Occipital lobe (tissue), 1 donor: ENCODE measurements at regions not wholly inside any gene's neighbourhood (a gene's known extent, or its start where the extent isn't known, plus 50 kb on each side); places are given as distances from the start of the nearest gene placed in this dataset.
"Not testable (repeated sequence)": the region's sequence is repeated elsewhere in the genome, so short reads cannot be mapped to it uniquely, and the experiment has no call there.

Experiments
- DNase-seq: peaks from one replicate; lab custom pipeline; 2025; lab: John Stamatoyannopoulos, UW

- no peak for DNase-seq
These were observed 124.7 kb upstream of the TMEM164 start for GRCh38 chrX:109878236-109878635.

- DNase-seq: no peak
These were observed 122.9 kb upstream of the TMEM164 start for GRCh38 chrX:109879991-109880390.

- no peak for DNase-seq
These were observed 122.3 kb upstream of the TMEM164 start for GRCh38 chrX:109880629-109881028.

- DNase-seq: no peak
These were observed 116.7 kb upstream of the TMEM164 start for GRCh38 chrX:109886122-109886761.

- DNase-seq: no peak
These were observed 113.5 kb upstream of the TMEM164 start for GRCh38 chrX:109889289-109890006.

GRCh38 chrX:109890300-109890699, 112.6 kb upstream of the TMEM164 start:
- DNase-seq: no peak

- DNase-seq: no peak
These were observed 111.9 kb upstream of the TMEM164 start for GRCh38 chrX:109890910-109891502.

GRCh38 chrX:109896024-109896423, 106.9 kb upstream of the TMEM164 start:
- DNase-seq: not testable (repeated sequence)

- no peak for DNase-seq
These were observed 100.2 kb upstream of the TMEM164 start for GRCh38 chrX:109902665-109903064.

- no peak for DNase-seq
These were observed 91.9 kb upstream of the TMEM164 start for GRCh38 chrX:109911046-109911445.

- DNase-seq: not testable (repeated sequence)
These were observed 89.9 kb upstream of the TMEM164 start for GRCh38 chrX:109912993-109913392.

GRCh38 chrX:109914114-109914849, 88.6 kb upstream of the TMEM164 start:
- DNase-seq: no peak

GRCh38 chrX:109918753-109919152, 84.2 kb upstream of the TMEM164 start:
- no peak for DNase-seq

GRCh38 chrX:109920325-109920724, 82.6 kb upstream of the TMEM164 start:
- no peak for DNase-seq

- no peak for DNase-seq
These were observed 82.0 kb upstream of the TMEM164 start for GRCh38 chrX:109920868-109921267.

- DNase-seq: no peak
These were observed 80.7 kb upstream of the TMEM164 start for GRCh38 chrX:109922190-109922589.

GRCh38 chrX:109925003-109925402, 77.9 kb upstream of the TMEM164 start:
- DNase-seq: not testable (repeated sequence)

GRCh38 chrX:109925656-109926055, 77.3 kb upstream of the TMEM164 start:
- no peak for DNase-seq

GRCh38 chrX:109926118-109926517, 76.8 kb upstream of the TMEM164 start:
- no peak for DNase-seq

- DNase-seq: no peak
These were observed 75.9 kb upstream of the TMEM164 start for GRCh38 chrX:109926743-109927662.

GRCh38 chrX:109927663-109928273, 75.1 kb upstream of the TMEM164 start:
- peak; percentile 27 for DNase-seq
